OCI-LY1 (cell line): ENCODE measurements at regions not wholly inside any gene's neighbourhood (a gene's known extent, or its start where the extent isn't known, plus 50 kb on each side); places are given as distances from the start of the nearest gene placed in this dataset.

ENCODE experiments used
- EZH2 ChIP-seq: fragments of 200-600 bp; sonication (generic), shearing (Covaris generic); IDR thresholded peaks from 2 replicates; pipeline ENCODE4 v1.8.0; 2017; ENCODE audit warnings: borderline replicate concordance, mixed run types, mild to moderate bottlenecking, antibody characterized with exemption, low read length, moderate library complexity, mixed read lengths
- TF ChIP-seq, protein P1 (sequence below): fragments of 200-600 bp; sonication (generic), shearing (Covaris generic); IDR thresholded peaks from 2 replicates; pipeline ENCODE4 v1.5.1; 2017; ENCODE audit warnings: mild to moderate bottlenecking, antibody characterized with exemption, low read length, moderate library complexity, mixed read lengths

GRCh38 chr9:129493002-129493705 is 127.7 kb downstream of the C9orf50 start:
- TF ChIP-seq, protein P1, sequence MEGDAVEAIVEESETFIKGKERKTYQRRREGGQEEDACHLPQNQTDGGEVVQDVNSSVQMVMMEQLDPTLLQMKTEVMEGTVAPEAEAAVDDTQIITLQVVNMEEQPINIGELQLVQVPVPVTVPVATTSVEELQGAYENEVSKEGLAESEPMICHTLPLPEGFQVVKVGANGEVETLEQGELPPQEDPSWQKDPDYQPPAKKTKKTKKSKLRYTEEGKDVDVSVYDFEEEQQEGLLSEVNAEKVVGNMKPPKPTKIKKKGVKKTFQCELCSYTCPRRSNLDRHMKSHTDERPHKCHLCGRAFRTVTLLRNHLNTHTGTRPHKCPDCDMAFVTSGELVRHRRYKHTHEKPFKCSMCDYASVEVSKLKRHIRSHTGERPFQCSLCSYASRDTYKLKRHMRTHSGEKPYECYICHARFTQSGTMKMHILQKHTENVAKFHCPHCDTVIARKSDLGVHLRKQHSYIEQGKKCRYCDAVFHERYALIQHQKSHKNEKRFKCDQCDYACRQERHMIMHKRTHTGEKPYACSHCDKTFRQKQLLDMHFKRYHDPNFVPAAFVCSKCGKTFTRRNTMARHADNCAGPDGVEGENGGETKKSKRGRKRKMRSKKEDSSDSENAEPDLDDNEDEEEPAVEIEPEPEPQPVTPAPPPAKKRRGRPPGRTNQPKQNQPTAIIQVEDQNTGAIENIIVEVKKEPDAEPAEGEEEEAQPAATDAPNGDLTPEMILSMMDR: no peak
- no peak for TF ChIP-seq EZH2
